Left kidney (tissue), 1 donor: ENCODE measurements at regions not wholly inside any gene's neighbourhood (a gene's known extent, or its start where the extent isn't known, plus 50 kb on each side); places are given as distances from the start of the nearest gene placed in this dataset.

Experiments
- DNase-seq: peaks from one replicate; pipeline ENCODE4 v3.0.0-alpha.2; 2013

DNA sequence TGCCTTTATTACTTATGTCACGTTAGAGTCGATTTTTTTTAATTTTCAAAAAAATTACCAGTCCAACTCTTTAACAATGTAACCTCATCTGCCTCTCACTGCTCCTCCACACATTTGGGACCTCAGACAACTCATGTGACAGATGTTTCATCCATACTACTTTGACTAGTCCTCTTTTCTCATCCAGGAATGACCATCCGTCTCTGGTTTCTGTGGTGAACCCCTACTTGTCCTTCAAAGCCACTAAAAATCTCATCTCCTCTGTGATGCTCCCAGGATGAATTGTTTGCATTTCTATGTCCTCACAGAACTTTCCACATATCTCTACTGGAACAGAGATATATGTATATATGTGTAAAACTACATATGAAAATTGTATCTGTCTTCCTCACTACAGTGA, 149.8 kb upstream of the ZNF462 start:
- DNase-seq = no peak

DNA sequence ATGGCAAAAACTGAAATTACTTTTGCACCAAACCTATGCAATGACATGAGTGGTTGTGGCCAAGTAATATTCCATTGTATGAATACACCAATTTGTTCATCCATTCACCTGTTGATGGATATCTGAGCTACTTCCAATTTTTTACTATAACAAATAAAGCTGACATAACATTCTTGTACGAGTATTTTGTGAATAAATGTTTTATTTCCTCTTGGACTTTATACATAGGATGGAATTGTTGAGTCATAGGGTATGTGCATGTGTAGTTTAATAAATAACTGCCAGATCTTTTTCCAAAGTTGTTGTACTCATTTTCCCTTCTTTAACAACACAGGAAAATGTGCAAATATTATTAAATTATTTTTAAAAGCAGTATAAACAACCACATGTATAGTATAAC, 146.1 kb upstream of the ZNF462 start:
- DNase-seq = no peak

DNA sequence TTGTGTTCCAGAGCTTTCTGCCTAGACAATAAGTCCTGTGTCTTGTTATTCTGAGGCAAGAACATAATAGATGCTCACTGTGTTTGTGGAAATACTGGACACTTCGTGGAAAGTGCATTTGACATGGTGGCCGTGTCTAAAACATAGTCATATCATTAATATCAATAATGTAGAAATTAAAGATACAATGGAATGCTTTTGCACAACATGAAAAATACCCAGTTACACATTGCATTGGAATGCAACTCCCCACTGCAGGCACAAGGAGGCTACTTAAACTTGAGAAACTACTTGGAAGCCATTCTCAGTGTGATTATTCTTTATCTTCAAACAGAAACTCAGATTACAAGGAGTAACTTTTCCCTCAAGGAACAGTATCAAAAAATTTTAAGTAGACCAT, 145.3 kb upstream of the ZNF462 start:
- no peak for DNase-seq

DNA sequence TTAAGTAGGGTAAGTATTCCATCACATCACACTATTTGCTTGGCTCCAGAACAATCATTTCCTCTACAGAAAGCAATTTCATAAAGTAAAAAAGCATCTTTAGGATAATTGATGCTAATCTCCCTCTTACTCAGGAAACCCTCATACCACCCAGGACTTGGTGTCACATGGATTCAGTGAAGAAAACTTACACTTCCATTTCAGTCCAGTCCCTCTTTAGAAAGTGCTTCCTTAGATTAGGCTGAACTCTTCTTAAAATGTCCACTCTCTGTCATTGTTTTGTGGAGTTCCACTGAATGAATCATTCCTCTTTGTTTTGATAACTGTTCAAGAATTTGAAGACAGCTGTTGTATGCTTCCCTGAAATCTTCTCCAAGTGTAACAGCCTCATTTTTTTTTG, 144.0 kb upstream of the ZNF462 start:
- no peak for DNase-seq

DNA sequence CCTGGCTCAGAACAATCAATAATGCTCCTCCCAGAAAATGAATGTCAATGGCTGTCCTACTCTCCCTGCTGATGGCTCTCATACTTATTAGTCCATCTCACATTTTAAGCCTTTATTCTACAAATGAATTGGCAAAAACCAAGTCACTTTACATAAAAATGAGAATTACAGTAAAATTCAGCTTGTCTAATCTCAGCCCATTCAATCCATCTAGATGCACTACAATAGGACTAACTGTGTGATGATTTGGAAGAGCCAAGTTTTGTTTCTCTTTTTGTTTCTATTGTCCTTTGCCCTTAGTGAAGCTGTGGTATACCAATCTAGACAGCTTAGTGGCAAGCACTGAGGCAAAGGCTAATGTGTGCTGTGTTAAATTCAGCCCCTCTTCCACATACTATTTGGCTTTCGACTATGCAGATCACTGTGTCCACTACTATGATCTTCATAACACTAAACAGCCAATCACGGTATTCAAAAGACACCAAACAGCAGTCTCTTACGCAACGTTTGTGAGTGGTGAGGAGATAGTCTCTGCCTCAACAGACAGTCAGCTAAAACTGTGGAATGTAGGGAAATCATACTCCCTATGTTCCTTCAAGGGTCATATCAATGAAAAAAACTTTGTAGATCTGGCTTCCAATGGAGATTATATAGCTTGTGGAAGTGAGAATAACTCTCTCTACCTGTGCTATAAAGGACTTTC, 140.8 kb upstream of the ZNF462 start:
- no peak for DNase-seq

DNA sequence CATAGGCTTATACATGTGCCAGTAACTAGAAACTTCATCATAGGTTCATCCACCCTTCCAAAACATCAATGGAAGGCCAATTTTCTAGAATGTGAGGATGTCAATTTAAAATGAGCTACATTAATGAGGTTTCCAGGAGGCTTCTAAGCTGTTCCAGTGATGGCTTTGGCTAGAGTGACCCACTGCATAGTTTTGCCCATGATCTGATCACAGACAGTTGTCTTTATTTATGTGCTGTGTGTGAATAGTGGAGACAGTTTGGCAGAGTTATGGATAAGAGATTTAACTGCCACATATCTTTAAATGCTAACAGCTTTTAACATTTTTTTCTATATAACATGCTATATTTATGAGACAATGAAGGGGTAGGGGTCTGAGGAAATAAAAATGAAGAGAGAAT, 139.0 kb upstream of the ZNF462 start:
- DNase-seq = no peak

DNA sequence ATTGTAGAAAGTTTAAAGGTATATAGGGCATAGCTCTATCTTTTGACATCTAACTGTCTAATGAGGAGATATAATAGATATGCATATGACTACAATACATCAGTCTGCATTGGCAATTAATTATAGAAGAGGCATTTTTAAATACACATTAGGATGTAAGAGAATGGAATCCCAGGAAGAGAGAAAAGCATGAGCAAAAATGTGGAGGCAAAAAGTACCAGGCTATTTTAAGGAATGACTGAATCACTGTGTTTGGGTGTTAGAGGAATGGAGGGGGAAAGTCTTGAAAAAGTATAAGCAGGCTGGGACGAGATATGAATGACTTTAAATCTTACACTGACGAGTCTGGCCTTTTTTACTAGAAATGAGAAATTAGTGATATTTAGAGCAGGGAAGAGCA, 138.4 kb upstream of the ZNF462 start:
- DNase-seq = no peak

DNA sequence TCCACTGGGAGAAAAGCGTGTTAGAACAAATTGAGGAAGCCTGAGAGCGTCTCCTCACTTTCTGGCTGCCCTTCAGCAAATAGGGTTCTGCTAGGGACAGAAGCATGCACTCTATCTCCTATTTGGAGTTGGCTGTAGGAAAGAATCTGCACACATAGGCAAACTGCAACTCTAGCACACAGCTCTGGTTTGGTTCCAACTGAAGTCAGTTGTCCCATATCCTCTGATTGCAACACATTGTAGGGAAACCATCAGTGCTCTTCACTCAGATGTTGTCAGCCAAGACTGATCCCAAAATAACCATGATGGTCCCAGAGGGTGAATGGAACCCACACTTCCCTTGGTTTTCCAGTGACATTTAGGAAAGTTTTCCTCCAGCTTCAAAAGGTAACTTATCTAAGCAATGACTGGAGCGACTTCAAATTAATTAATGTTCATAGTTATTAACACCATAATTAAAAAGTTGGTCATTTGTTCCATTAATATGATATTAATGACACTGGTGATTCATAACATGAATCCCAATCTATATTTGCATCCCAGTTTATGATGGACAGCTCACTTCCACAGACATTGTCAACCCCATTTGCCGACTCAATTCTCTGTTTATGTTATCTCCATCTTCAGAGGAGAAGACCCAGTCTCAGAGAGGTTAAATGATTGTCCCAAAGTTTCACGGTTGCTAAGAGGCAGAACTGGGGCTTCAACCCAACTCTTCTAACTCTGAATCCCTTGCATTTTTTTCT, 136.7 kb upstream of the ZNF462 start:
- DNase-seq = no peak

DNA sequence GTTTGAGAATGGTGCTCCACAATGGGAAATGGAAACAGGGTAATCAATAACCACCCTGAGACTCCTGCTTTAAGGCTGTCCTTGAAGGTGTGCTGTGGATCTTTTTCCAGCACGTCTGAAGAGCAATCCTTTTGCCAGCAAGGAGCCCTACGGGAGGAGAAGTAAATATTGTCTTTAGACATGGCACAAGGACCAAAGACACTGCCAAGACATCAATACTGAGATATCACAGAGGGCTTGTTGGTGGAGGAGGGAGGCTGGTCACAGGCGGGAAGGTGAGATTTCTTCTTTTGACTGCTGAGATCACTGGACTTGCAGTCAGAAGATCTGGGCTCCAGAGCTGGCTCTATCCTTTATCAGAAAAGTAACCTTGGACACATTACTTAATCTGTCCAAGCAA, 135.0 kb upstream of the ZNF462 start:
- no peak for DNase-seq

DNA sequence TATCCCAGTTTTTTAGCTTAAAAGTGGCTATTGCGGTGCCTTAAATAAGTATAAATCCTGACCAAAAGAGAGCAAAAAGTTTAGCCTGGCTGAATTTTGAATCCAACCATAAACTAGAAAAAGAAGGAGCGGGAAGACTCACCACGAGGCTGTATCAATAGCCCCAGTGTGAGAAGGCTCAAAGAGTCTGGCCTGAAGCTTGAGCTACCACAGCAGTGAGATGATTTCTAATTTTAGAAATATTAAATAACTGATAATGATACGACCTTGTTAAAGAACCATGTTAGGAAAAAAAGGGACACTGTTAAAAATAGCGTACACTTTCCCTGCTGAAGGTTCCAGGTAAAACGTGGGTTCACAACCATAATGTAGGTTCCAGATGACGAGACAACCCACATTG, 134.1 kb upstream of the ZNF462 start:
- DNase-seq = no peak

DNA sequence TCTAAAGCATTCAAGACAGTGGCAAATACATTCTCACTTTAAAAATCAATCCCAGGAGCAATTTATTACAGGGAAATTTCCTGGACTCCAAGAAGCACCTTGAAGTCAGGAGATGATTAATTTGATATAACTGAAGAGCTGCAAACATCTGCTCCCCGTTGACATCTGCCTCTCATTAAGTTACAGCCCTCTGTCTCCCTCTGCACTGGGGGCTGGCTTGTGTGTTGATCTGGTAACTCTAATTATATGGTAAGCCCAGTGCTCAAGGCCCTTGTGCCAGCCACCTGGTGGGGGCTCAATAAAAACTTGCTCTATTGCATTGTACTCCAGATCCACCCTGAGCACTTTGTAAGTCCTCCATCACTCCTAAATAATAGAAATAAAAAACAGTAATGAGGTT, 131.1 kb upstream of the ZNF462 start:
- no peak for DNase-seq

DNA sequence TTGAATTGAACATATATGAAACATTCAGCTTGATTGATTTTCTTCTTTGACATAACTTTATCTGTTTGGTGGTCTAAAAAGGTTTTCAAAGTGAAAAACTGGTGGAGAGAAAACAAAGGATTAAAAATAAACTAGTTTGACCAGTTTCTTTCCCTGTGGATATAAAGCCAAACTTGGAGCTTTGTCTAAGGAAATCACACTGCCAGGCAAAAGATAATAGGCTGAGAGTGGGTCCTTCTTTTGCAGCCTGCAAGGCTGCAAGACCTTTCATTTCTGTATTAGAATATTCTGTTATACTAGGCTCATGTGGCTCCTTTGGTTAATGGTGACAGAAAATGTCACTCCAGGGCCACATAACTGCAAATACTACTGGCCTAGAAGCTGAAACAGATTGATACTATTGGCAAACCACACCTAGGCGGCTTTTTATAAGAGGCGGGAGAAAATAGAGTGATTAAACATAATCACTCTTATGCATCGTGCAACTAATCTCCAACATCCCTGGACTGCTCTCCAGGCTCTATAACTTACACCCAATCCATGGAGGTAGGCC, 129.1 kb upstream of the ZNF462 start:
- DNase-seq = no peak

DNA sequence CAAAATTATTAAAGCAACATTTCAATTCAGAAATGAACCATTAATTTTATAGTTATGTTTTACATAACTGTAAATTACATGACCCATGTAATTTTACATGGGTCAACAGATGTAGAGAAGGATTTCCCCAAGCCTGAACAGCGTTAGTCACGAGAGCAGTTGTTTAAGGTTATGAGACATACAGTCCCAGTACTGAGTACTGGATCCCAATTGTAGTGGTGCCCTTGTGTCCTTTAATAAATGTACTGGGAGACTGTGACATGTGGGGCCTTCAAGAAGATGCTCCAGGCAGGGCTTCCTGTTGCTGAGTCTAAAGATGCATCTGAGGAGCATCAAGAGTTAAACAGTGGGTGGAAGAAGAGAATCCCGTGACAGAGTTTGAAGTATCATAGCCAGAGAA, 125.5 kb upstream of the ZNF462 start:
- DNase-seq = no peak

DNA sequence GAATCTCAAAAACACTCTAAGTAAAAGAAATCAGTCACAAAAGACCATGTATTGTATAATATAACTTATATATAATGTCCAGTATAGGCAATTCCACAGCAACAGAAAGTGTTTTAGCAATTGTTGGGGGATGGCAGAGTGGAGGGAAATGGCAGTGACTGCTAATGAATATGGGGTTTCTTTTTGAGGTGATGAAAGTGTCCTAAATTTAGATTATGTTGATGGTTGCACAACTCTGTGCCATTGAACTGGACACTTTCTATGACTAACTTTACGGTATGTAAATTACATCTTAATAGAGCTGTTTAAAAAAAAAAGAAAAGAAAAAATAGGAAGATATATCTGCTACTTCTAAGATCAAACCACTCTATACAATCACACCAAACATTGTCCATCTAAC, 124.9 kb upstream of the ZNF462 start:
- DNase-seq = no peak

DNA sequence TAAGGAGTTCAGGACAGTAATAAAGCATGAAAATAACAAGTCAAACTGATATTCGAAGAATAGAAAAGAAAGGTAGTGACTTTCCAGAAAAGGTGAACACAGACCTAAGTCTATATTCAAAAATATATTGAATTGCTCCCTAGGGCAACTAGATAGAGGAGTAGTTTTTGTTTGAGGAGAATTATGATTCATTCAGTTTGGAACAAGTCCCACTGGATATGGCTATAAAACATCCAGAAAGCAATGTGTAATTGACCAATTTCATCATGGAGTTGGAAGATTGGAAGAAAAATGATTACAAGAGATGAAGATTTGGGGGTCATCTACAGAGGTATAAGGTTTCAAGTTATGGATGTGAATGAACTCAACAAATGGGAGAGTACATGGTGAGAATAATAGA, 117.5 kb upstream of the ZNF462 start:
- no peak for DNase-seq

DNA sequence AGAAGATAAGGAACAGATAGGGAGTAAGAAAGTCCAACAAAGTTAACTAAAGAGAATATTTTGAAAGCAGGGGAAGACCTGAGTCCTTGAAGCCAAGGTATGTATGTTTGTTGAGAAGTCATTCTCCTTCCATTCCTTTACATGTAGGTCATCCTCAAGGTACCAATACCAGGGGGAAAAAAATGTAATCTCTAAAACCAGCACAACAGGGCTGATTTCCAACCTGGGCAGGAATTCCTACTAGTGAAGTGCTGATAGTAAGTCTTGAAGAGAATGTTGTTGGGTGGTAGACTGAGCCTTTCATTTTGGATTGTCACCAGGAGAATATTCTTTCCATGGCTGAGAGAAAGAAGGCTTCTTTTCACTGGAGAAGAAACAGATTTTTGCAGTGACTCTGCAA, 117.1 kb upstream of the ZNF462 start:
- no peak for DNase-seq

DNA sequence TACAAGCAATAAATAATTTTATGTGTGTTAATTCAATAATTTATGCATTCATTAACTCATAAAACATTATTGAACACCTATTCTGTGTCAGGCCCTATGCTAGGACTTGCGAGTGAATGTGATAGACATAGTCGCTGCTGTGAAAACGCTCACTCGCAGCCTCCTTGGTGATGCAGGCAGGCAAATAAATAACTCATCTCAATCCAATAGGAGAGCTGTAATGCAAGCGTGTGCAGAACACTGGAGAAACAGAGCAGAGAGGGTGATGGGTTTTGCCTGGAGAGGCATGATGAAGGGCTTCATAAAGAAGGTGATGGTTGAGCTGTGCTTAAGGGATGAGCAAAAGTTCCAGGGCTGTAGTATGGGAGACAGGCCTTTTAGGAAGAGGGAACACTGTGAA, 111.3 kb upstream of the ZNF462 start:
- DNase-seq = no peak

DNA sequence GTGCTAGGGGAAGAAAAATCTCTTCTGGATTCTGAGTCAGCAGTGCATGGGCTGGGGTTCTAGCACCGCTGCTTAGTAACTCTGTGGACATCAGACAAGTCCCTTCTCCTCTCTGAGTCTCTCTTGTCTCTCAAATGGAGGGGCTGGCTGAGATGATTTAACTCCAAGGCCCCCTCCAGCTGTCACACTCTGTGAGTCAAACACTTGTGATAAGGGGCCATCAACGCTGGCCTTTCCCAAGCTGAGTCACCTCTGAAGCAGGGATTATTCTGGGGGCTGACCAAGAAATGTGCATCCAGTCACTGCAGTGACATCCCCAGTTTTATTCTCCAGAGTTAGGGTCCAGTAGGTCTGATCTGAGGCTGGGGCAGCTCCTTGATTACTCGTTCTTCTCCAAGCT, 110.4 kb upstream of the ZNF462 start:
- no peak for DNase-seq

DNA sequence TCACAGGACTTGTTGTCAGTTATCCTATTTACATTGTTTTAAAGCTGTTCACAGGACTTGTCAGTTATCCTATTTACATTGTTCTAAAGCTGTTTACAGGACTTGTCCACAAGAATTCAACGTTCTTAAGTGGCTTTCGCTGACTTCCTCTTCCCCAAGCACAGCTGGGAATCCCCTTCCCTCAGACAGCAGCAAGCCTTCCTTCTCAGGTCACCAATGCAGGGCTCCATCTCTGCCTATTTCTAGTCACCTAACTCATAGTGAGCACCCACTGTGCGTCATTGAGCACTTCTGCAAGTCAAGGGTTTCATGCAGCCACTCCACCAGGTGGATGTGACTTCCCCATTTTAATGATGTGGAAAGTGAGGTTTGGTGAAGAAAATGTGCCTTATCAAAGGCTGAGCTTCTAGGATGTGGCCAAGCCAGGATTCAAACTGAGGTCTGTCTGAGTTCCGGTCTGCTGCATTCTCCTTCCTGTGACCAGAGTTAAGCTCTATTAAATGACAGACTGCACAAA, 109.8 kb upstream of the ZNF462 start:
- no peak for DNase-seq

DNA sequence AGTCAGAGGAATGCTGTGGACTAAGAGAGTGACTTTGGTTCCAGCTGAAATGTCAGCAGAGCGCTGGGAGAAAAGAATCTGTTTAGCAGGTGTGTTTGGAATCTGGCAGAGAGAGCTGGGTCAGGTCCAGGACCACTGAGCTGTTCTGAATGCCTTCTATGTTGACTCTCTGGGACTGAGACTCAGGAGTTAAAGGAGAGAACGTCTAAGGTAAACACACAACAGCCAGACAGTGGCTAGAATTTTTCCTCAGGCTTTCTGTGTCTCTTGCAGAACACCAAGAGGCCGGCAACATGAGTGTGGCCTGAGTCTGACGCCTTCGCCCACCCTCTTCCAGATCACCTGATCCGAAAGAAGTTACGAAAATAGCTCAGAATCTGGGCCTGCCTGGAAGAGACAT, 107.2 kb upstream of the ZNF462 start:
- DNase-seq = no peak

DNA sequence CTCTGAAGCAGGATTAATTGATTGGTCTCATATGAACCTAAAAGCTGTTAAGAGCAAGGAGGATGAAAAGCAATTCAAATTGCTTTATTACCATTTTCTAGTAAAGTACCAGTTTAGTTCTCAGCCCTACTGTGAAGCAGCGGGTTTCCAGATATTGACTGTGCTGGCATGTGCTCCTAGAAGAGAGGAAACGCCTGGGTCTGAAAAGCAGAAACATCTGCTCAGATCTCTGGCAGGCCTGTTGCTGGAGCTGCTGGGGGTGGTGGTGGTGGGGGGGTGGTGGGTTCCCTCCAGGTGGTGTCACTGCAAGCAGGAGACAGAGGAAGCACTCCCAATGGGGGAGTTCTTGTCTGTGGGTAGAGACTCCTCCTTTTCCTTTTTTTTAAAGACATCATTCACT, 105.5 kb upstream of the ZNF462 start:
- DNase-seq = no peak

DNA sequence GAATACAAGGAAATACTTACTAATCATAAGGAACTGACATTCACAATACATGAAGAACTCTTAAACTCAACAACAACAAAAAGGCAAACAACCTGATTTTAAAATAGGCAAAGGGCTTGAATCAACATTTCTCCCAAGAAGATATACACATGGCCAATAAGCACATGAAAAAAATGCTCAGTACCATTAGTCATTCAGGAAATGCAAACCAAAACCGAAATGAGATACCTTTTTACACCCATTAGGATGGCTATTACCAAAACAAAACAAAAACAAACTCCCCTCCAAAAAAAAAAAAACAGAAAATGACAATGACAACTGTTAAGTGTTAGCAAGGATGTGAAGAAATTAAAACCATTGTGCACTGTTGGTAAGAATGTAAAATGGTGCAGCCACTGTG, 104.1 kb upstream of the ZNF462 start:
- no peak for DNase-seq

DNA sequence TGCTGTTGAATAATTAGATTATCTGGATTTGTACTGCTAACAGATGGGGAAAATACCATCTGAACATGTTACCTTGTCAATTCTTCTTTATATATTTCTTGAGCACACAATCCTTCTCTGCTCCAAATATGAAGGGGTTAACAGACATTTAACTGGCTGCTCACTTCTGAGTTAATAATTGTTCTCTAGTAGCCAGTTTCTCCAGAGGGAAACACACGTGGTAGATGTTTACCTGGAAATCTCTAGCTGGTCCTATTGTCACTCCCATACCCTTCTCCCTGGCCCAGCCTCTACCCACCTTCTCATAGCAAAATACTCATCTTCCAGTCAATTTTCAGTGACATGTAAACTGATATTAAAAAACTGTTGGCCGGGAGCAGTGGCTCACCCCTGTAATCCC, 101.5 kb upstream of the ZNF462 start:
- DNase-seq = peak; percentile 25

DNA sequence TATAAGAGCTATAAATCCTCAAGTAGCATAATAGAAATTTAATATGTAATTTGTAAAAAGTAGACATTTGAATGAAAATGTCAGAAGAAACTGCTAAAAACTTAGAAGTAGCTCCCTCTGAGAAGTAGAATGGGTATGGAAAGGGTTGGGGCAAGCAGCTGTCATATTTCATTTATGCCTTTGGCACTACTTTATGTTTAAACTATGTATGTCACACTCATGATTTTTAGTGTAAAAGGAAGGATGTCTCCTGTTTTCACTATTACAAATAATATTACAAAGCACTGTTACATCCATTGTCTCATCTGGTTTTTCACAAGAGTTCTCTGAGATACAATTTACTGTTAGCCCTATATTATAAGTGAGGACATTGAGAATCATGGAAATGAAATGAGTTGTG, 96.3 kb upstream of the ZNF462 start:
- DNase-seq = no peak
